ENCODE measurements at regions not wholly inside any gene's neighbourhood (a gene's known extent, or its start where the extent isn't known, plus 50 kb on each side); places are given as distances from the start of the nearest gene placed in this dataset.
"Not testable (repeated sequence)": the region's sequence is repeated elsewhere in the genome, so short reads cannot be mapped to it uniquely, and the experiment has no call there.

- DNase-seq (ENCODE audit: low read depth) = no peak
Observed at GRCh38 chr10:43855667-43856210, 207.1 kb upstream of the ZNF32 start.

- DNase-seq (ENCODE audit: low read depth) = no peak
Observed at GRCh38 chr10:43854007-43854406, 205.3 kb upstream of the ZNF32 start.

GRCh38 chr10:43853369-43853768 lies 204.7 kb upstream of the ZNF32 start:
- DNase-seq (ENCODE audit: low read depth) = no peak

GRCh38 chr10:43852644-43853214 lies 204.0 kb upstream of the ZNF32 start:
- no peak for DNase-seq (ENCODE audit: low read depth)

- no peak for DNase-seq (ENCODE audit: low read depth)
Observed at GRCh38 chr10:43852149-43852548, 203.5 kb upstream of the ZNF32 start.

- DNase-seq (ENCODE audit: low read depth) = no peak
Observed at GRCh38 chr10:43851030-43851429, 202.3 kb upstream of the ZNF32 start.

GRCh38 chr10:43849551-43849950 lies 200.9 kb upstream of the ZNF32 start:
- DNase-seq (ENCODE audit: low read depth) = no peak

- DNase-seq (ENCODE audit: low read depth) = no peak
Observed at GRCh38 chr10:43846968-43847367, 198.3 kb upstream of the ZNF32 start.

- DNase-seq (ENCODE audit: low read depth) = no peak
Observed at GRCh38 chr10:43846187-43846680, 197.6 kb upstream of the ZNF32 start.

- DNase-seq (ENCODE audit: low read depth) = no peak
Observed at GRCh38 chr10:43845121-43845520, 196.4 kb upstream of the ZNF32 start.

- no peak for DNase-seq (ENCODE audit: low read depth)
Observed at GRCh38 chr10:43844221-43844620, 195.5 kb upstream of the ZNF32 start.

GRCh38 chr10:43843321-43844101 lies 194.8 kb upstream of the ZNF32 start:
- no peak for DNase-seq (ENCODE audit: low read depth)

GRCh38 chr10:43842496-43842895 lies 193.8 kb upstream of the ZNF32 start:
- DNase-seq (ENCODE audit: low read depth) = no peak

- DNase-seq (ENCODE audit: low read depth) = no peak
Observed at GRCh38 chr10:43842072-43842471, 193.4 kb upstream of the ZNF32 start.

GRCh38 chr10:43839973-43840372 lies 191.3 kb upstream of the ZNF32 start:
- no peak for DNase-seq (ENCODE audit: low read depth)

GRCh38 chr10:43834751-43835150 lies 186.1 kb upstream of the ZNF32 start:
- not testable (repeated sequence) for DNase-seq (ENCODE audit: low read depth)

- DNase-seq (ENCODE audit: low read depth) = no peak
Observed at GRCh38 chr10:43827853-43828252, 179.2 kb upstream of the ZNF32 start.

- DNase-seq (ENCODE audit: low read depth) = no peak
Observed at GRCh38 chr10:43825984-43826383, 177.3 kb upstream of the ZNF32 start.

GRCh38 chr10:43825421-43825820 lies 176.7 kb upstream of the ZNF32 start:
- DNase-seq (ENCODE audit: low read depth) = no peak

GRCh38 chr10:43824934-43825333 lies 176.3 kb upstream of the ZNF32 start:
- DNase-seq (ENCODE audit: low read depth) = no peak

- DNase-seq (ENCODE audit: low read depth) = no peak
Observed at GRCh38 chr10:43822631-43823580, 174.2 kb upstream of the ZNF32 start.

GRCh38 chr10:43821103-43821502 lies 172.4 kb upstream of the ZNF32 start:
- no peak for DNase-seq (ENCODE audit: low read depth)

All from CMK (cell line).